CD4-positive, CD25-positive, alpha-beta regulatory T cell (primary cell): ENCODE measurements at regions not wholly inside any gene's neighbourhood (a gene's known extent, or its start where the extent isn't known, plus 50 kb on each side); places are given as distances from the start of the nearest gene placed in this dataset.
A peak's percentile ranks its signal among the peaks of the same experiment; 100 is the strongest.

Experiments
- ATAC-seq, 2 donors: fragments of 150-1000 bp; cut with Tn5 transposase; one replicate each; pipeline ENCODE4 v1.10.0; 2021; ENCODE audit warnings: low read depth in 2 of 2, moderate number of reproducible peaks in 2 of 2, moderate library complexity in 1 of 2
- DNase-seq, 3 donors: peaks; one replicate each; pipeline versions ENCODE4 v3.0.0 to v3.0.0-alpha.2; 2012 to 2022; ENCODE audit warnings: mixed read lengths in 1 of 3
- H3K27ac ChIP-seq: one replicate; pipeline ENCODE4 v1.7.0; 2013; ENCODE audit warnings: mild to moderate bottlenecking, low read length; ENCODE audit not compliant: insufficient read depth, poor library complexity, severe bottlenecking
- H3K27me3 ChIP-seq: one replicate; pipeline ENCODE4 v1.7.0; 2013; ENCODE audit warnings: low read length; ENCODE audit not compliant: control insufficient read depth, insufficient read depth
- H3K36me3 ChIP-seq: one replicate; pipeline ENCODE4 v1.7.0; 2013; ENCODE audit warnings: mild to moderate bottlenecking, low read length, moderate library complexity; ENCODE audit not compliant: control insufficient read depth, insufficient read depth
- H3K4me1 ChIP-seq: 2 replicates; pipeline ENCODE4 v1.7.0; 2013; ENCODE audit warnings: mild to moderate bottlenecking, low read length; ENCODE audit not compliant: insufficient read depth, control insufficient read depth, poor library complexity, severe bottlenecking
- H3K4me3 ChIP-seq: one replicate; pipeline ENCODE4 v1.7.0; 2013; ENCODE audit warnings: low read depth, mild to moderate bottlenecking, low read length, moderate library complexity
- H3K9me3 ChIP-seq, 2 experiments: 1 replicate in 1 of 2; 2 replicates in 1 of 2; pipeline ENCODE4 v1.7.0; 2013; ENCODE audit warnings: low read length in 2 of 2, mild to moderate bottlenecking in 1 of 2, moderate library complexity in 1 of 2; ENCODE audit not compliant: control insufficient read depth in 2 of 2
- H3K27ac Mint-ChIP-seq, 3 donors: one replicate each; pipeline ENCODE4 v1.8.0; 2020 to 2022; ENCODE audit warnings: mild to moderate bottlenecking in 3 of 3, mixed read lengths in 3 of 3, moderate library complexity in 2 of 3
- H3K27me3 Mint-ChIP-seq: one replicate; pipeline ENCODE4 v1.8.0; 2022; ENCODE audit warnings: mild to moderate bottlenecking, mixed read lengths
- H3K36me3 Mint-ChIP-seq: one replicate; pipeline ENCODE4 v1.8.0; 2020; ENCODE audit warnings: mixed read lengths
- H3K4me1 Mint-ChIP-seq, 4 donors: one replicate each; pipeline ENCODE4 v1.8.0; 2020 to 2022; ENCODE audit warnings: mixed read lengths in 4 of 4, mild to moderate bottlenecking in 1 of 4
- H3K4me3 Mint-ChIP-seq, 4 donors: one replicate each; pipeline ENCODE4 v1.8.0; 2020 to 2022; ENCODE audit warnings: mild to moderate bottlenecking in 4 of 4, mixed read lengths in 4 of 4, moderate library complexity in 3 of 4
- H3K9me3 Mint-ChIP-seq, 7 donors: one replicate each; pipeline ENCODE4 v1.8.0; 2020 to 2022; ENCODE audit warnings: mixed read lengths in 7 of 7, mild to moderate bottlenecking in 3 of 7, moderate library complexity in 2 of 7

DNA sequence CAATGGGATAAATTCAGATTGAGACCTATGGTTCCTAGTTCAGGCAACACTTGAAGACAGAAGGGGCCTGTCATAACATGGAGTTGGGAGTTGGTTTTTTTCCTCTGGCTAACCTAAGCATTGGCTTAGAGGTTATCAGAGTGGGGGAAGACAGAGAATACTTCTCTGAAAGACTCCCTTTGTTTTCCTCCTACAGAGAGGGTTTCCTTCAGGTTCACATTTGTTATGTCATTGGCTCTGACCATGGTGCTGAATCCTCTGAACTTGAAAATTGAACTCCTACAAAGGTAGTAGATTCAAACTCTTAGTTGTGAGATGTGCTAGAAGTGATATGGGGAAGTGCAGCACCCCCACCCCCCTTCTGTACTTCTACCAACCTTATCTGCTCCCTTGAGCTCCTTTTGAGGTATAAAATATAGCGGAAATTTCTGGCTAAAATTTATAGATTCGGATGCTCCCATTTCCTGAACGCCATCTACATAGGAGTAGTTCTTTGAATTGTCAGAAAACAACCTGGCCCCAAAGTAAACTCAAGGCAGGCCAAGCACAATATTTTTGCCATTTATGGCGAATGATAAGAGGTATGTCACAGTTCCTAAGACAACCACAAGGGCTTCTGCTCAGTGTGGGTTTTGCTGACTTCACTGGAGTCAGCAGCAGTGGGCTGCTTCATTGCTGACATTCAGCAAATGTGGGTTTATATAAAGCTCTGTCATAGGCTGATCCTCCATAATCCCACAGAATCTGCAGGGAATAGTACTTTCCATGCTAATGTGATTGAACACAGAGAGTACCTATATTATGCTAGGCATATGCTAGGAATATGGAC is 131.6 kb upstream of the KLF14 start:
- no peaks in the 10 kb centered on the region for H3K27me3 ChIP-seq
- peak in 2 of 3 donors; percentile 20 to 49 for DNase-seq
- H3K9me3 ChIP-seq: peaks cover 0 to 10% of the 10 kb centered on the region in 2 experiments
- Mint-ChIP-seq H3K27ac (no peak overlapping the region), H3K27me3 (no peaks in the 10 kb centered on the region), H3K4me3 (no peak overlapping the region), H3K9me3 (peaks cover 3 to 15% (median 8%) of the 10 kb centered on the region in 7 donors), H3K4me1 (peaks cover 0 to 12% (median 2%) of the 10 kb centered on the region in 4 donors), H3K36me3 (peaks cover 70% of the 10 kb centered on the region)
- peaks cover 70% of the 10 kb centered on the region for H3K36me3 ChIP-seq
- peak in 1 of 2 donors; percentile 9 for ATAC-seq
- no peak overlapping the region for H3K27ac ChIP-seq
- no peaks in the 10 kb centered on the region for H3K4me1 ChIP-seq
- H3K4me3 ChIP-seq: no peak overlapping the region

DNA sequence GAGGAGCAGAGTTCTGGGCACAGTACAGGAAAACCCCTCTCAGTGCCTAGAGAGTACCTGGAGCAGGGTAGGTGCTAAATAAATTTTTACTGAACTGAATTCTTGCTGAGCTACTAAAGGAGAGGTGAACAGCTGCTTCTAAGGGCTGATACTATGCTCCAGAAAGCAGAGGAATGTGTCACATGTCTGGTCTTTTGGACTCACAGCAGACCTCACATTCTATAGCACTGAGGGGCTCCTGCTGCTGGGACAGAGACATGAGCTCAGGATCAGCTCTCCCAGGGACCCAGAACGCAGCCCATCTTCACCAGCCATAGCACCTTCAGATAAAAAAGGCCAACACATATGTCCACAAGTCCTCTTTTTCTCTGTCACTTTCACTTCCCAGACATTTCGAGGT is 133.0 kb upstream of the KLF14 start:
- no peak overlapping the region for H3K27ac Mint-ChIP-seq
- H3K36me3 ChIP-seq: peaks cover 61% of the 10 kb centered on the region
- H3K4me1 Mint-ChIP-seq: peaks cover 0 to 12% (median 4%) of the 10 kb centered on the region in 4 donors
- H3K27ac ChIP-seq: no peak overlapping the region
- no peaks in the 10 kb centered on the region for H3K27me3 ChIP-seq
- H3K4me3 ChIP-seq: no peak overlapping the region
- DNase-seq (no peak), ATAC-seq (no peak)
- no peak overlapping the region for H3K4me3 Mint-ChIP-seq
- peaks cover 1 to 9% (median 3%) of the 10 kb centered on the region in 7 donors for H3K9me3 Mint-ChIP-seq
- peaks cover 60% of the 10 kb centered on the region for H3K36me3 Mint-ChIP-seq
- H3K4me1 ChIP-seq: no peaks in the 10 kb centered on the region
- H3K27me3 Mint-ChIP-seq: no peaks in the 10 kb centered on the region
- no peaks in the 10 kb centered on the region for H3K9me3 ChIP-seq

DNA sequence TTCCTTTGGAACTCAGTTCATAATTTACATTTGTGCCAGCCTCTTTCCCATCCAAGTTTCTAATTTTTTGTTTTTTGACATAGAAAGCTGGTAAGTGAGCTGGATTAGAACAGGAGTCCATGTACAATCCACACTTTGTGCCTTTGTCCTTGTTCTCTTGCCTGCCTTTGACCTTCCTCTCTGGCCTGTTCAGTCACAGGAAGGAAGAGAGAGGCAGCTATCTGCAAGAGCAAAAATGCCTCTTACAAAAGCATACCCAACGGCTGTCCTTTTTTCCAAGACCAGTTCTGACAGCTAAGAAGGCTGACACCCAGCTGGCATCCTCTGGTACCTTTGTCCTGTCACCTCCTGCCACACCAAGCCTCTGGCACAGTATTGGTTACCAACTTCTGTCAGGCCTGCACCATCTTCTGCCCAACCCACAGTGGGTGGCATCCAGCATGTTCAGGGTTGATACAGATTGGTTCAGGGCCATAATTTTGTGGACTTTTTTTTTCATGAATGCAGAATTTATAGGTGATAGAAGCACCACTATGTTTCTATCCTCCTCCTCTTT is 133.7 kb upstream of the KLF14 start:
- no peak overlapping the region for H3K4me3 Mint-ChIP-seq
- peaks cover 1 to 8% (median 1%) of the 10 kb centered on the region in 7 donors for H3K9me3 Mint-ChIP-seq
- Histone ChIP-seq H3K4me3 (no peak overlapping the region), H3K27ac (no peak overlapping the region), H3K4me1 (no peaks in the 10 kb centered on the region), H3K9me3 (no peaks in the 10 kb centered on the region), H3K27me3 (no peaks in the 10 kb centered on the region), H3K36me3 (peaks cover 61% of the 10 kb centered on the region)
- peaks cover 0 to 13% (median 9%) of the 10 kb centered on the region in 4 donors for H3K4me1 Mint-ChIP-seq
- peak overlapping the region in 1 of 3 donors; percentile 32 for H3K27ac Mint-ChIP-seq
- H3K36me3 Mint-ChIP-seq: peaks cover 62% of the 10 kb centered on the region
- DNase-seq (no peak), ATAC-seq (no peak)
- no peaks in the 10 kb centered on the region for H3K27me3 Mint-ChIP-seq

DNA sequence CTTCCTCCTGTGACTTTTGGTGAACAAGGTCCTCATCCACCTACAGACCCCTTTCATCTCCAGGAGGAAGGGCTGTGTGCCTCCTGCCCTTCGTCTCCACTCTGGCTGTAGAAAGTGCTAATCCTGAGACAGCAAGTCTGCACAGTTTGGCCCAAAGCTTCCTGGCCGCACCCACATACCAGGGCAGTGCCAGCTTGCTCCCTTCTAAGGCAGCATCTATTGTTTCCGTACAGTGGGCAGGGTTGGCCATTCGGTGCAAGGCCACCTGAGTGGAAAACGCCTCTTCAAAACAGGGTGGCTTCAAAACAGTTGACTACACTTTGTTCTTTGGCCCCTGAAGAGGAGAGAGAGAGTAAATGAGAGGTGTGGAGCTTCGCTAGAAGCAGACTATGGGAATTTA is 134.1 kb upstream of the KLF14 start:
- ATAC-seq (no peak), DNase-seq (no peak)
- Mint-ChIP-seq H3K27ac (peak overlapping the region in 1 of 3 donors; percentile 32), H3K9me3 (peaks cover 0 to 8% (median 1%) of the 10 kb centered on the region in 7 donors), H3K4me1 (peaks cover 0 to 14% (median 10%) of the 10 kb centered on the region in 4 donors), H3K36me3 (peaks cover 58% of the 10 kb centered on the region), H3K27me3 (no peaks in the 10 kb centered on the region), H3K4me3 (no peak overlapping the region)
- Histone ChIP-seq H3K4me3 (no peak overlapping the region), H3K27ac (no peak overlapping the region), H3K9me3 (no peaks in the 10 kb centered on the region), H3K27me3 (no peaks in the 10 kb centered on the region), H3K36me3 (peaks cover 59% of the 10 kb centered on the region), H3K4me1 (no peaks in the 10 kb centered on the region)

DNA sequence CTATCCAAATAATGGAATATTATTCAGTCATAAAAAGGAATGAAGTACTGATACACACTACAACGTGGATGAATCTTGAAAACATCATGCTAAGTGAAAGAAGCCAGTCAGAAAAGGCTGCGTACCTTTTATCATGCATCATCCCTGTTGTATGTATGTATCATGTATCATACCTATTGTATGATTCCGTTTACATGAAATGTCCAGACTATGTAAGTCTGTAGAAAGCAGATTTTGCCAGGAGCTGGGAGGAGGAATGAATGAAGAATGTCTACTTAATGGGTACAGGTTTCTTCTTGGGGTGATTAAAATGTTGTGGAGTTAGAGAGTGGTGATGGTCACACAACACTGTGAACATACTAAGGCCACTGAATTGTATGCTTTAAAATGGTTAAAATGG is 135.9 kb upstream of the KLF14 start:
- Histone ChIP-seq H3K4me1 (no peaks in the 10 kb centered on the region), H3K36me3 (peaks cover 63% of the 10 kb centered on the region), H3K27me3 (no peaks in the 10 kb centered on the region), H3K9me3 (no peaks in the 10 kb centered on the region), H3K4me3 (no peak overlapping the region), H3K27ac (no peak overlapping the region)
- Mint-ChIP-seq H3K27ac (peak overlapping the region in 2 of 3 donors; percentile 6 to 14), H3K9me3 (peaks cover 0 to 3% (median 0%) of the 10 kb centered on the region in 7 donors), H3K27me3 (no peaks in the 10 kb centered on the region), H3K4me3 (no peak overlapping the region), H3K4me1 (peaks cover 8 to 15% (median 13%) of the 10 kb centered on the region in 4 donors), H3K36me3 (peaks cover 53% of the 10 kb centered on the region)
- DNase-seq (no peak), ATAC-seq (no peak)

DNA sequence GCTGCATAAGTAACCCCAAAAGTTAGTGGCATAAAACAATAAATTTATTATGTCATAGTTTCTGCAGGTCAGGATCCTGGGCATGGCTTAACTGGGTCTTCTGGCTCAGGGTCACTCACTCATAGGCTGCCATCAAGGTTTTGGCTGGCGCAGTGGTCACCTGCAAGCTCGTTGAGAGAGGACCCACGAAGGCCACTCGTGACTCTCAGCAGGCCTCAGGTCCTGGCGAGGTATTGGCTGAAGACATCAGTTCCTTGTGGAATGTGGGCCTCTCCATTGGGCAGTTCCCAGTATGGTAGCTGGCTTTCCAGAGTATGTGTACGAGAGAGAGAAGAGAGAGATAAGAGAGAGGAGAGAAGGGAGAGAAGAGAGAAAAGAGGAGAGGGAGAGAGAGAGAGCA is 138.3 kb upstream of the KLF14 start:
- no peak for ATAC-seq
- Mint-ChIP-seq H3K27me3 (no peaks in the 10 kb centered on the region), H3K4me1 (peaks cover 17 to 30% (median 26%) of the 10 kb centered on the region in 4 donors), H3K9me3 (peaks cover 0 to 1% (median 0%) of the 10 kb centered on the region in 7 donors), H3K36me3 (peaks cover 46% of the 10 kb centered on the region), H3K4me3 (peak overlapping the region in 2 of 4 donors; percentile 31 to 44), H3K27ac (peak overlapping the region; percentile 68 to 94 (median 83))
- Histone ChIP-seq H3K27ac (no peak overlapping the region), H3K4me1 (peaks cover 3% of the 10 kb centered on the region), H3K27me3 (no peaks in the 10 kb centered on the region), H3K9me3 (no peaks in the 10 kb centered on the region), H3K36me3 (peaks cover 62% of the 10 kb centered on the region), H3K4me3 (no peak overlapping the region)
- no peak for DNase-seq

DNA sequence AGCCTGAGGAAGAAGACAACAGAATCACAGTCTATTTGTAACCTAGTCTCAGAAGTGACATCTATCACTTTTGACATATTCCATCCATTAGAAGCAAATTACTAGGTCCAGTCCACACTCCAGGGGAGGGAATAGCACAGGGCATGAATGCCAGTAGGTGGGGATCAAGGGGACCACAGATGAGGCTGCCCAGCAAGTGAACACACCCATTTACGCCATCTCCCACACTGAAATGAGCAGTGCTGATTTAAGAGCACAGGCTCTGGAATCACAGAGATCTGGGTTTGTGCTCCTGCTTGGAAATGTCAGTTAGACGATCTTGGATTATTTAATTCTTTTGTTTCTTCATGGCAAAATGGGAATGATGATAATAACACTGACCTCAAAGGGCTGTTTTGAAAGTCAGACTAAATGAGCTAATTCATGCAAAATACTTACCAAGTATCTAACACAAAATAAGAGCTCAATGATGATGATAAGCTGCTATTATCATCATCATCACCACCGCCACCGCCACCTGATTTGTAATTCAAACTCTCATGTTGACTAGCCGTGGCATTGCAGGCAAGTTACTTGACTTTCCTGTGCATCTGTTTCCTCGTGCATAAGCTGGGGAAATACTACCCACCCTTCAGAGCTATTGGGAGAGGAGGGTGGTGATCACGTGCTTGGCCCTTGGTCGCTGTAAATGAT is 138.9 kb upstream of the KLF14 start:
- Histone ChIP-seq H3K27ac (no peak overlapping the region), H3K4me1 (peaks cover 8% of the 10 kb centered on the region), H3K27me3 (no peaks in the 10 kb centered on the region), H3K9me3 (no peaks in the 10 kb centered on the region), H3K4me3 (no peak overlapping the region), H3K36me3 (peaks cover 62% of the 10 kb centered on the region)
- no peak for ATAC-seq
- Mint-ChIP-seq H3K9me3 (peaks cover 0 to 1% (median 0%) of the 10 kb centered on the region in 7 donors), H3K36me3 (peaks cover 48% of the 10 kb centered on the region), H3K4me3 (peak overlapping the region in 2 of 4 donors; percentile 31 to 44), H3K27ac (peak overlapping the region; percentile 68 to 94 (median 83)), H3K4me1 (peaks cover 20 to 34% (median 30%) of the 10 kb centered on the region in 4 donors), H3K27me3 (no peaks in the 10 kb centered on the region)
- DNase-seq: no peak
